ENCODE measurements at regions not wholly inside any gene's neighbourhood (a gene's known extent, or its start where the extent isn't known, plus 50 kb on each side); places are given as distances from the start of the nearest gene placed in this dataset.

GRCh38 chr5:76030343-76030742 lies 52.8 kb upstream of the SV2C start:
- TF ChIP-seq EP300 (IDR thresholded peaks at IDR 0.05) = no peak
- TF ChIP-seq CTCF (IDR thresholded peaks at IDR 0.05) = no peak
- TF ChIP-seq POLR2AphosphoS5 (IDR thresholded peaks at IDR 0.05) = no peak
- TF ChIP-seq POLR2A (IDR thresholded peaks at IDR 0.05) = no peak
- no peaks in the 10 kb centered on the region for H3K36me3 ChIP-seq
- no peak for DNase-seq
- H3K4me3 ChIP-seq = no peak overlapping the region
- WGBS, 2 donors = 76 to 86% methylated on average over 5 of the region's 5 CpGs
- no peaks in the 10 kb centered on the region for H3K4me1 ChIP-seq
- H3K27ac ChIP-seq = no peak overlapping the region
- no peaks in the 10 kb centered on the region for H3K27me3 ChIP-seq
- no peaks in the 10 kb centered on the region for H3K9me3 ChIP-seq
- intact Hi-C loops (cut with DNase I) = no loop called here

- intact Hi-C loops (cut with DNase I) = no loop called here
- no peak for DNase-seq
- Histone ChIP-seq H3K4me3 (no peak overlapping the region), H3K27ac (no peak overlapping the region), H3K9me3 (no peaks in the 10 kb centered on the region), H3K4me1 (no peaks in the 10 kb centered on the region), H3K27me3 (no peaks in the 10 kb centered on the region), H3K36me3 (no peaks in the 10 kb centered on the region)
- TF ChIP-seq POLR2A (IDR thresholded peaks at IDR 0.05) = no peak
- 80 to 81% methylated on average over 5 of the region's 5 CpGs for WGBS, 2 donors
These were observed 53.4 kb upstream of the SV2C start for GRCh38 chr5:76029739-76030138.

GRCh38 chr5:76025790-76026189 lies 57.4 kb upstream of the SV2C start:
- intact Hi-C loops (cut with DNase I) = no loop called here
- no peaks in the 10 kb centered on the region for H3K9me3 ChIP-seq
- H3K36me3 ChIP-seq = no peaks in the 10 kb centered on the region
- DNase-seq = no peak
- no peak overlapping the region for H3K27ac ChIP-seq
- TF ChIP-seq CTCF (IDR thresholded peaks at IDR 0.05) (no peak), POLR2A (IDR thresholded peaks at IDR 0.05) (no peak), POLR2AphosphoS5 (IDR thresholded peaks at IDR 0.05) (no peak), EP300 (IDR thresholded peaks at IDR 0.05) (no peak)
- H3K27me3 ChIP-seq = no peaks in the 10 kb centered on the region
- no peak overlapping the region for H3K4me3 ChIP-seq
- H3K4me1 ChIP-seq = no peaks in the 10 kb centered on the region

- Histone ChIP-seq H3K4me3 (no peak overlapping the region), H3K36me3 (no peaks in the 10 kb centered on the region), H3K27me3 (no peaks in the 10 kb centered on the region), H3K27ac (no peak overlapping the region), H3K9me3 (no peaks in the 10 kb centered on the region), H3K4me1 (no peaks in the 10 kb centered on the region)
- no peak for TF ChIP-seq POLR2AphosphoS5 (IDR thresholded peaks at IDR 0.05)
- intact Hi-C loops (cut with DNase I) = no loop called here
- no peak for DNase-seq
- WGBS, 2 donors = 27 to 43% methylated on average over 2 of the region's 2 CpGs
These were observed 58.1 kb upstream of the SV2C start for GRCh38 chr5:76025069-76025468.

- Histone ChIP-seq H3K4me3 (no peak overlapping the region), H3K36me3 (no peaks in the 10 kb centered on the region), H3K27ac (no peak overlapping the region), H3K9me3 (no peaks in the 10 kb centered on the region), H3K4me1 (no peaks in the 10 kb centered on the region), H3K27me3 (no peaks in the 10 kb centered on the region)
- WGBS, 2 donors = 54 to 70% methylated on average over 4 of the region's 4 CpGs
- intact Hi-C loops (cut with DNase I) = no loop called here
- TF ChIP-seq EP300 (IDR thresholded peaks at IDR 0.05) (no peak), POLR2A (IDR thresholded peaks at IDR 0.05) (no peak), POLR2AphosphoS5 (IDR thresholded peaks at IDR 0.05) (no peak), CTCF (IDR thresholded peaks at IDR 0.05) (no peak)
- DNase-seq = no peak
These were observed 60.6 kb upstream of the SV2C start for GRCh38 chr5:76022611-76023010.

GRCh38 chr5:76021936-76022584 lies 61.1 kb upstream of the SV2C start:
- no peak overlapping the region for H3K27ac ChIP-seq
- no peak for DNase-seq
- no peaks in the 10 kb centered on the region for H3K9me3 ChIP-seq
- whole genome bisulfite sequencing, 2 donors = 61 to 80% methylated on average over 3 of the region's 3 CpGs
- TF ChIP-seq EP300 (IDR thresholded peaks at IDR 0.05) (no peak), POLR2A (IDR thresholded peaks at IDR 0.05) (no peak), CTCF (IDR thresholded peaks at IDR 0.05) (no peak), POLR2AphosphoS5 (IDR thresholded peaks at IDR 0.05) (no peak)
- H3K27me3 ChIP-seq = no peaks in the 10 kb centered on the region
- intact Hi-C loops (cut with DNase I) = no loop called here
- no peak overlapping the region for H3K4me3 ChIP-seq
- H3K36me3 ChIP-seq = no peaks in the 10 kb centered on the region
- H3K4me1 ChIP-seq = no peaks in the 10 kb centered on the region
